Adrenal gland (tissue), 5 donors: ENCODE measurements at regions not wholly inside any gene's neighbourhood (a gene's known extent, or its start where the extent isn't known, plus 50 kb on each side); places are given as distances from the start of the nearest gene placed in this dataset.

Experiments
- POLR2A ChIP-seq, 2 donors: fragments of 450-650 bp; IDR thresholded peaks; one replicate each; pipeline ENCODE4 v1.6.1; 2017; ENCODE audit warnings: antibody characterized with exemption in 2 of 2, mild to moderate bottlenecking in 2 of 2, moderate library complexity in 1 of 2
- TF ChIP-seq, protein P1 (sequence below), 6 experiments: fragments of 450-650 bp in 4 of 6; fragments of 200-600 bp in 2 of 6; sonication (generic) in 1 of 6; IDR thresholded peaks; 1 replicate in 5 of 6; 2 replicates in 1 of 6; pipeline versions ENCODE4 v1.5.1 to v1.8.0; 2016 to 2021; ENCODE audit warnings: antibody characterized with exemption in 6 of 6, mild to moderate bottlenecking in 2 of 6, moderate library complexity in 1 of 6
- donor health status: DM: no; HTN: no; CAD: no.

DNA sequence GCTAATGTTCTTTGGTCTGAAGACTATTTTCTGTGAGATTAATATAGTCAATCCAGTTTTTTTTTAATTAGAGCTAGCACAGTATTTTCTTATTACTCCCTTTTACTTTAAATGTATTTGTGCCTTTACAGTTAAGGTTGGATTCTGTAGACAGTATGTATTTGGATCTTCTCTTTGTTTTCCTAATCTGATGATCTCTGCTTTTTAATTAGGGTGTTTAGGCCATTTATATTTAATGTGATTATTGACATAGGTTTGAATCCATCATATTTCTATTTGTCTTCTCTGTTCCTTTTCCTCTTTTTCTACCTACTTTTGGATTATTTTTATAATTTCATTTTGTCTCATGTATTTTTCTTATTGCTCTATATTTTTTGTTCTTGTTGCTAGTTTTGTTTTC lies 437.7 kb downstream of the CPS1 start:
- TF ChIP-seq, protein P1, sequence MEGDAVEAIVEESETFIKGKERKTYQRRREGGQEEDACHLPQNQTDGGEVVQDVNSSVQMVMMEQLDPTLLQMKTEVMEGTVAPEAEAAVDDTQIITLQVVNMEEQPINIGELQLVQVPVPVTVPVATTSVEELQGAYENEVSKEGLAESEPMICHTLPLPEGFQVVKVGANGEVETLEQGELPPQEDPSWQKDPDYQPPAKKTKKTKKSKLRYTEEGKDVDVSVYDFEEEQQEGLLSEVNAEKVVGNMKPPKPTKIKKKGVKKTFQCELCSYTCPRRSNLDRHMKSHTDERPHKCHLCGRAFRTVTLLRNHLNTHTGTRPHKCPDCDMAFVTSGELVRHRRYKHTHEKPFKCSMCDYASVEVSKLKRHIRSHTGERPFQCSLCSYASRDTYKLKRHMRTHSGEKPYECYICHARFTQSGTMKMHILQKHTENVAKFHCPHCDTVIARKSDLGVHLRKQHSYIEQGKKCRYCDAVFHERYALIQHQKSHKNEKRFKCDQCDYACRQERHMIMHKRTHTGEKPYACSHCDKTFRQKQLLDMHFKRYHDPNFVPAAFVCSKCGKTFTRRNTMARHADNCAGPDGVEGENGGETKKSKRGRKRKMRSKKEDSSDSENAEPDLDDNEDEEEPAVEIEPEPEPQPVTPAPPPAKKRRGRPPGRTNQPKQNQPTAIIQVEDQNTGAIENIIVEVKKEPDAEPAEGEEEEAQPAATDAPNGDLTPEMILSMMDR (IDR thresholded peaks at IDR 0.05), result no peak
- no peak for TF ChIP-seq POLR2A (IDR thresholded peaks at IDR 0.05)
